ENCODE measurements at regions not wholly inside any gene's neighbourhood (a gene's known extent, or its start where the extent isn't known, plus 50 kb on each side); places are given as distances from the start of the nearest gene placed in this dataset.

DNA sequence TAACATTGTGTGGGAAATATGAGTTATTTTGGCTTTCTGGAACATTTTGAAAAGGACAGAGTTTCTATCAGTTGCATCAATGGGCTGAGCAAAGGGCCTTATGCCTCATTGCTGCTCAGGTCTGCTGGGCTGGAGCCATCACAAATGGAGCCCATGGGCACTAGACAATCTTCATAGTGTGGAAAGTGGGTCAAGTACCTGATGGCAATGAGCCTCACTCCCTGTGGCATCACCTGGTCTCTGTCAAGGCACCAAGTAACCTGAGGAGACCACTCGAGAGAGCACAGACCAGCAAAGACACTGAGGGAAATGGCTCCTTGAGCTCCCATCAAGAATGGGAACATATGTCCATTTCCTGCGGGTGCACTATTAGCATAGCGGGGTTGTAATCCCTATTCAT, 96.7 kb upstream of the PPP2R3A start:
- TF ChIP-seq, protein P1, sequence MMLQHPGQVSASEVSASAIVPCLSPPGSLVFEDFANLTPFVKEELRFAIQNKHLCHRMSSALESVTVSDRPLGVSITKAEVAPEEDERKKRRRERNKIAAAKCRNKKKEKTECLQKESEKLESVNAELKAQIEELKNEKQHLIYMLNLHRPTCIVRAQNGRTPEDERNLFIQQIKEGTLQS (IDR thresholded peaks at IDR 0.05): no peak
- H3K27me3 ChIP-seq (ENCODE audit: control insufficient read depth in 4 of 4, insufficient read depth in 4 of 4, low read length in 3 of 4): no peaks in the 10 kb centered on the region
- 87% methylated on average over 3 of the region's 3 CpGs for WGBS

DNA sequence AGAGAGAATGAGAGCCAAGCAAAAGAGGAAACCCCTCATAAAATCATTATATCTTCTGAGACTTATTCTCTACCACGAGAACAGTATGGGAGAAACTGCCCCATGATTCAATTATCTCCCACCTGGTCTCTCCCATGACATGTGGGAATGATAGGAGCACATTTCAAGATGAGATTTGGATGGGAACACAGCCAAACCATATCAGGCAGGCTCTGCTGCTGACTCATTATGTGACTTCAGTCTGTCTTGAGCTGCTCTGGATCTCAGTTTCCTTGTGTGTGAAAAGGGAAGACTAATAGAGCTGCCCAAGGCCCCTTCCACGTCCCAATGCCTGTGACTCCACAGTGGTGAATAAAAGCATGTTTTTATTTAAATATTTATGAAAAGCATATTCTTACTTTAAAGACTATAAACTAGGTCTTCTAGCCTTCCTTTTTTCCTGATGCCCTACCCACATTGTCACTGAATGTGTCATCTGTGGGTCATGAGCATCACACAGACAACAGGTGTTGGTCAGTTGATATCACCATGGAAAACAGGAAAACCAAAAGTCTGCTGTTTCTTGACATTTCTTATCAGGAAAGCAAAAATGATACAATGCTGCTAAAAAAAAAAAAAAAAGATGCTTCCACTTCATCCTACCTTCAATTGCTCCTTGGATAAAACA, 96.0 kb upstream of the PPP2R3A start:
- H3K36me3 ChIP-seq (ENCODE audit: control insufficient read depth in 4 of 4, insufficient read depth in 3 of 4, low read depth in 1 of 4, low read length in 3 of 4): no peaks in the 10 kb centered on the region
- H3K4me3 ChIP-seq (ENCODE audit: low read depth in 1 of 3, low read length in 3 of 3): no peak overlapping the region
- H3K27me3 ChIP-seq (ENCODE audit: control insufficient read depth in 4 of 4, insufficient read depth in 4 of 4, low read length in 3 of 4): no peaks in the 10 kb centered on the region
- no peak for DNase-seq (ENCODE audit: low spot score)
- H3K27ac ChIP-seq (ENCODE audit: low read depth in 1 of 2, low read length in 2 of 2): no peak overlapping the region
- TF ChIP-seq, protein P1 (IDR thresholded peaks at IDR 0.05): no peak
- TF ChIP-seq, protein P2, sequence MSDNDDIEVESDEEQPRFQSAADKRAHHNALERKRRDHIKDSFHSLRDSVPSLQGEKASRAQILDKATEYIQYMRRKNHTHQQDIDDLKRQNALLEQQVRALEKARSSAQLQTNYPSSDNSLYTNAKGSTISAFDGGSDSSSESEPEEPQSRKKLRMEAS (IDR thresholded peaks at IDR 0.05): no peak
- TF ChIP-seq, protein P3, sequence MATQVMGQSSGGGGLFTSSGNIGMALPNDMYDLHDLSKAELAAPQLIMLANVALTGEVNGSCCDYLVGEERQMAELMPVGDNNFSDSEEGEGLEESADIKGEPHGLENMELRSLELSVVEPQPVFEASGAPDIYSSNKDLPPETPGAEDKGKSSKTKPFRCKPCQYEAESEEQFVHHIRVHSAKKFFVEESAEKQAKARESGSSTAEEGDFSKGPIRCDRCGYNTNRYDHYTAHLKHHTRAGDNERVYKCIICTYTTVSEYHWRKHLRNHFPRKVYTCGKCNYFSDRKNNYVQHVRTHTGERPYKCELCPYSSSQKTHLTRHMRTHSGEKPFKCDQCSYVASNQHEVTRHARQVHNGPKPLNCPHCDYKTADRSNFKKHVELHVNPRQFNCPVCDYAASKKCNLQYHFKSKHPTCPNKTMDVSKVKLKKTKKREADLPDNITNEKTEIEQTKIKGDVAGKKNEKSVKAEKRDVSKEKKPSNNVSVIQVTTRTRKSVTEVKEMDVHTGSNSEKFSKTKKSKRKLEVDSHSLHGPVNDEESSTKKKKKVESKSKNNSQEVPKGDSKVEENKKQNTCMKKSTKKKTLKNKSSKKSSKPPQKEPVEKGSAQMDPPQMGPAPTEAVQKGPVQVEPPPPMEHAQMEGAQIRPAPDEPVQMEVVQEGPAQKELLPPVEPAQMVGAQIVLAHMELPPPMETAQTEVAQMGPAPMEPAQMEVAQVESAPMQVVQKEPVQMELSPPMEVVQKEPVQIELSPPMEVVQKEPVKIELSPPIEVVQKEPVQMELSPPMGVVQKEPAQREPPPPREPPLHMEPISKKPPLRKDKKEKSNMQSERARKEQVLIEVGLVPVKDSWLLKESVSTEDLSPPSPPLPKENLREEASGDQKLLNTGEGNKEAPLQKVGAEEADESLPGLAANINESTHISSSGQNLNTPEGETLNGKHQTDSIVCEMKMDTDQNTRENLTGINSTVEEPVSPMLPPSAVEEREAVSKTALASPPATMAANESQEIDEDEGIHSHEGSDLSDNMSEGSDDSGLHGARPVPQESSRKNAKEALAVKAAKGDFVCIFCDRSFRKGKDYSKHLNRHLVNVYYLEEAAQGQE (IDR thresholded peaks at IDR 0.05): no peak
- no peak for TF ChIP-seq EGR1 (IDR thresholded peaks at IDR 0.05; ENCODE audit: low read depth in 2 of 2)
- no peak for TF ChIP-seq SP1 (IDR thresholded peaks at IDR 0.05)
- no peak for TF ChIP-seq FOXA1 (IDR thresholded peaks at IDR 0.05)
- TF ChIP-seq HNF4A (conservative IDR thresholded peaks at IDR 0.05): no peak
- TF ChIP-seq, protein P4, sequence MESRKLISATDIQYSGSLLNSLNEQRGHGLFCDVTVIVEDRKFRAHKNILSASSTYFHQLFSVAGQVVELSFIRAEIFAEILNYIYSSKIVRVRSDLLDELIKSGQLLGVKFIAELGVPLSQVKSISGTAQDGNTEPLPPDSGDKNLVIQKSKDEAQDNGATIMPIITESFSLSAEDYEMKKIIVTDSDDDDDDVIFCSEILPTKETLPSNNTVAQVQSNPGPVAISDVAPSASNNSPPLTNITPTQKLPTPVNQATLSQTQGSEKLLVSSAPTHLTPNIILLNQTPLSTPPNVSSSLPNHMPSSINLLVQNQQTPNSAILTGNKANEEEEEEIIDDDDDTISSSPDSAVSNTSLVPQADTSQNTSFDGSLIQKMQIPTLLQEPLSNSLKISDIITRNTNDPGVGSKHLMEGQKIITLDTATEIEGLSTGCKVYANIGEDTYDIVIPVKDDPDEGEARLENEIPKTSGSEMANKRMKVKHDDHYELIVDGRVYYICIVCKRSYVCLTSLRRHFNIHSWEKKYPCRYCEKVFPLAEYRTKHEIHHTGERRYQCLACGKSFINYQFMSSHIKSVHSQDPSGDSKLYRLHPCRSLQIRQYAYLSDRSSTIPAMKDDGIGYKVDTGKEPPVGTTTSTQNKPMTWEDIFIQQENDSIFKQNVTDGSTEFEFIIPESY (IDR thresholded peaks at IDR 0.05): no peak
- TF ChIP-seq TAF1 (conservative IDR thresholded peaks at IDR 0.05): no peak
- no peak for TF ChIP-seq NR2F2 (IDR thresholded peaks at IDR 0.05)
- no peak for TF ChIP-seq JUND (IDR thresholded peaks at IDR 0.05)
- TF ChIP-seq RAD21 (IDR thresholded peaks at IDR 0.05): no peak
- no peak for TF ChIP-seq RXRA (IDR thresholded peaks at IDR 0.05)
- TF ChIP-seq HNF4G (IDR thresholded peaks at IDR 0.05): no peak
- no peak for TF ChIP-seq YY1 (IDR thresholded peaks at IDR 0.05)
- H3K4me1 ChIP-seq (ENCODE audit: control insufficient read depth in 4 of 4, insufficient read depth in 4 of 4, low read length in 3 of 4): no peaks in the 10 kb centered on the region
- no peak overlapping the region for H3K9ac ChIP-seq (ENCODE audit: low read depth in 1 of 2, low read length in 2 of 2)
- 82% methylated on average over 2 of the region's 2 CpGs for WGBS
- H3K9me3 ChIP-seq (ENCODE audit: control insufficient read depth in 4 of 4, low read length in 3 of 4): peaks cover 3 to 12% (median 8%) of the 10 kb centered on the region in 4 donors

More for the DNA sequence above, 96.7 kb upstream of the PPP2R3A start:
- peaks cover 3 to 7% (median 5%) of the 10 kb centered on the region in 4 donors for H3K9me3 ChIP-seq (ENCODE audit: control insufficient read depth in 4 of 4, low read length in 3 of 4)
- DNase-seq (ENCODE audit: low spot score): no peak
- H3K4me3 ChIP-seq (ENCODE audit: low read depth in 1 of 3, low read length in 3 of 3): no peak overlapping the region
- no peaks in the 10 kb centered on the region for H3K36me3 ChIP-seq (ENCODE audit: control insufficient read depth in 4 of 4, insufficient read depth in 3 of 4, low read depth in 1 of 4, low read length in 3 of 4)
- H3K27ac ChIP-seq (ENCODE audit: low read depth in 1 of 2, low read length in 2 of 2): no peak overlapping the region
- H3K4me1 ChIP-seq (ENCODE audit: control insufficient read depth in 4 of 4, insufficient read depth in 4 of 4, low read length in 3 of 4): no peaks in the 10 kb centered on the region
- H3K9ac ChIP-seq (ENCODE audit: low read depth in 1 of 2, low read length in 2 of 2): no peak overlapping the region

Measured in liver (tissue), 7 donors.